H1 (cell line): ENCODE measurements at regions not wholly inside any gene's neighbourhood (a gene's known extent, or its start where the extent isn't known, plus 50 kb on each side); places are given as distances from the start of the nearest gene placed in this dataset.

Experiments
- CTCF ChIA-PET: fragments of 300-600 bp; sonication (Branson Sonifier 250); formaldehyde crosslinking; loops from one replicate; lab custom pipeline; 2021; ENCODE audit not compliant: partially characterized antibody; lab: Charles Lee
- POLR2A ChIA-PET: fragments of 300-600 bp; sonication (Branson Sonifier 250); formaldehyde crosslinking; loops from one replicate; lab custom pipeline; 2021; ENCODE audit warnings: inconsistent platforms; ENCODE audit not compliant: partially characterized antibody; lab: Charles Lee
- DNase-seq, 2 experiments: peaks; one replicate each; pipeline versions ENCODE4 v3.0.0 to v3.0.0-alpha.2; 2010 to 2022; ENCODE audit warnings: low spot score in 2 of 2, low read depth in 1 of 2, mixed read lengths in 1 of 2
- FAIRE-seq: peaks from 2 replicates; lab custom pipeline; 2011; peaks lifted over from hg19 to GRCh38; lab: Jason Lieb, UNC
- H2AFZ ChIP-seq: 2 replicates; pipeline ENCODE4 v1.8.1; 2012; ENCODE audit warnings: low read length, inconsistent platforms
- H2AK5ac ChIP-seq: 2 replicates; pipeline ENCODE4 v1.6.1; 2013; ENCODE audit warnings: low read depth, low read length
- H2BK120ac ChIP-seq: replicated peaks from 2 replicates; pipeline ENCODE3; 2013; ENCODE audit warnings: low read depth, low read length, inconsistent platforms
- H2BK12ac ChIP-seq: 2 replicates; pipeline ENCODE4 v1.6.1; 2013; ENCODE audit warnings: low read depth, low read length
- H2BK15ac ChIP-seq: 2 replicates; pipeline ENCODE4 v1.6.1; 2013; ENCODE audit warnings: low read length
- H2BK20ac ChIP-seq: 2 replicates; pipeline ENCODE4 v1.6.1; 2013; ENCODE audit warnings: low read length
- H2BK5ac ChIP-seq: 2 replicates; pipeline ENCODE4 v1.6.1; 2013; ENCODE audit warnings: low read depth, low read length
- H3K14ac ChIP-seq: 2 replicates; pipeline ENCODE4 v1.6.1; 2013; ENCODE audit warnings: inconsistent platforms; ENCODE audit not compliant: insufficient read length
- H3K18ac ChIP-seq: 2 replicates; pipeline ENCODE4 v1.6.1; 2013; ENCODE audit warnings: low read length; ENCODE audit errors: extremely low read depth
- H3K23ac ChIP-seq: 2 replicates; pipeline ENCODE4 v1.6.1; 2013; ENCODE audit warnings: inconsistent platforms; ENCODE audit not compliant: insufficient read length
- H3K23me2 ChIP-seq: 2 replicates; pipeline ENCODE4 v1.6.1; 2013; ENCODE audit warnings: low read depth, low read length
- H3K27ac ChIP-seq: 2 replicates; pipeline ENCODE4 v1.6.1; 2011; ENCODE audit warnings: low read depth, low read length, inconsistent platforms
- H3K27me3 ChIP-seq, 4 experiments: replicated peaks in 1 of 4; 1 replicate in 1 of 4; 2 replicates in 3 of 4; pipeline versions ENCODE4 v1.6.1 to v1.8.1; 2011 to 2013; ENCODE audit warnings: low read length in 3 of 4, mild to moderate bottlenecking in 3 of 4, inconsistent platforms in 2 of 4, mixed read lengths in 2 of 4, moderate library complexity in 1 of 4; ENCODE audit not compliant: control insufficient read depth in 3 of 4, insufficient read depth in 3 of 4; ENCODE audit errors: extremely low read depth in 1 of 4
- H3K36me3 ChIP-seq, 4 experiments: 2 replicates each; pipeline versions ENCODE4 v1.6.1 to v1.8.1; 2011 to 2013; ENCODE audit warnings: mild to moderate bottlenecking in 4 of 4, low read length in 3 of 4, moderate library complexity in 2 of 4, control low read depth in 1 of 4, inconsistent platforms in 1 of 4; ENCODE audit not compliant: insufficient read depth in 4 of 4, control insufficient read depth in 2 of 4
- H3K4ac ChIP-seq: replicated peaks from 2 replicates; pipeline ENCODE3; 2013; ENCODE audit warnings: low read length, low read depth, mixed read lengths, inconsistent platforms; ENCODE audit not compliant: insufficient read length
- H3K4me1 ChIP-seq, 4 experiments: replicated peaks in 1 of 4; 1 replicate in 1 of 4; 2 replicates in 3 of 4; pipeline versions ENCODE4 v1.6.1 to v1.8.1; 2011 to 2013; ENCODE audit warnings: low read length in 3 of 4, inconsistent platforms in 2 of 4, mixed read lengths in 1 of 4; ENCODE audit not compliant: insufficient read depth in 4 of 4, control insufficient read depth in 3 of 4
- H3K4me2 ChIP-seq, 2 experiments: 2 replicates each; pipeline versions ENCODE4 v1.6.1 to v1.8.1; 2011 to 2013; ENCODE audit warnings: low read depth in 2 of 2, low read length in 2 of 2, control low read depth in 1 of 2, inconsistent platforms in 1 of 2, mild to moderate bottlenecking in 1 of 2; ENCODE audit not compliant: insufficient read depth in 1 of 2
- H3K4me3 ChIP-seq, 4 experiments: fragments of 200-600, 300-600 bp in 1 of 4; sonication (generic), shearing (Covaris generic), sonication (Bioruptor Twin) in 1 of 4; 2 replicates each; pipeline versions ENCODE4 v1.5.1 to v1.8.1; 2011 to 2016; ENCODE audit warnings: low read length in 4 of 4, low read depth in 3 of 4, control low read depth in 2 of 4, inconsistent platforms in 2 of 4, mild to moderate bottlenecking in 2 of 4, mixed read lengths in 1 of 4, moderate library complexity in 1 of 4; ENCODE audit not compliant: insufficient read depth in 2 of 4; ENCODE audit errors: extremely low read depth in 1 of 4
- H3K56ac ChIP-seq: replicated peaks from 2 replicates; pipeline ENCODE3; 2013; ENCODE audit warnings: low read depth, mild to moderate bottlenecking, mixed read lengths, low read length, inconsistent platforms; ENCODE audit not compliant: insufficient read length
- H3K79me1 ChIP-seq: 2 replicates; pipeline ENCODE4 v1.6.1; 2013; ENCODE audit warnings: low read depth, low read length, control low read depth
- H3K79me2 ChIP-seq, 2 experiments: 2 replicates each; pipeline versions ENCODE4 v1.6.1 to v1.8.1; 2012 to 2013; ENCODE audit warnings: low read length in 2 of 2, mild to moderate bottlenecking in 2 of 2, inconsistent platforms in 1 of 2; ENCODE audit not compliant: insufficient read depth in 2 of 2, control insufficient read depth in 1 of 2
- H3K9ac ChIP-seq, 4 experiments: replicated peaks in 1 of 4; 1 replicate in 1 of 4; 2 replicates in 3 of 4; pipeline versions ENCODE4 v1.6.1 to v1.8.1; 2011 to 2013; ENCODE audit warnings: low read depth in 3 of 4, low read length in 3 of 4, control low read depth in 2 of 4, mild to moderate bottlenecking in 2 of 4, moderate library complexity in 2 of 4, inconsistent platforms in 1 of 4; ENCODE audit errors: extremely low read depth in 1 of 4
- H3K9me3 ChIP-seq, 2 experiments: 2 replicates each; pipeline versions ENCODE4 v1.6.1 to v1.8.1; 2012 to 2013; ENCODE audit warnings: mild to moderate bottlenecking in 2 of 2, moderate library complexity in 2 of 2, control low read depth in 1 of 2, inconsistent platforms in 1 of 2, low read depth in 1 of 2, low read length in 1 of 2, mixed read lengths in 1 of 2; ENCODE audit not compliant: insufficient read depth in 2 of 2
- H4K20me1 ChIP-seq, 2 experiments: replicated peaks in 1 of 2; 2 replicates each; pipeline versions ENCODE3 to v1.8.1; 2011 to 2013; ENCODE audit warnings: inconsistent platforms in 2 of 2, low read length in 2 of 2, mild to moderate bottlenecking in 1 of 2; ENCODE audit not compliant: insufficient read depth in 2 of 2, control insufficient read depth in 1 of 2
- H4K5ac ChIP-seq: 2 replicates; pipeline ENCODE4 v1.6.1; 2013; ENCODE audit warnings: low read length, low read depth, mixed read lengths, inconsistent platforms; ENCODE audit not compliant: insufficient read length
- H4K8ac ChIP-seq: 2 replicates; pipeline ENCODE4 v1.8.0; 2013; ENCODE audit warnings: mild to moderate bottlenecking, moderate library complexity, low read length, inconsistent platforms; ENCODE audit not compliant: insufficient read depth; ENCODE audit errors: extremely low read depth
- H4K91ac ChIP-seq: replicated peaks from 2 replicates; pipeline ENCODE3; 2013; ENCODE audit warnings: low read length, mixed read lengths, inconsistent platforms; ENCODE audit not compliant: insufficient read length
- NANOG ChIP-seq: IDR thresholded peaks from 2 replicates; pipeline ENCODE4 v1.6.1; 2011; ENCODE audit warnings: low read length, low read depth, mild to moderate bottlenecking, inconsistent platforms; ENCODE audit not compliant: insufficient read depth, poor library complexity, severe bottlenecking
- RAD21 ChIP-seq, 2 experiments: IDR thresholded peaks in 1 of 2; conservative IDR thresholded peaks in 1 of 2; 2 replicates each; pipeline ENCODE4 v1.6.1; 2011; ENCODE audit warnings: low read depth in 2 of 2, low read length in 2 of 2, improper control_type of control experiment in 1 of 2, inconsistent platforms in 1 of 2, mild to moderate bottlenecking in 1 of 2, moderate library complexity in 1 of 2
- TCF12 ChIP-seq: IDR thresholded peaks from 2 replicates; pipeline ENCODE4 v1.6.1; 2011; ENCODE audit warnings: low read depth, mild to moderate bottlenecking, low read length
- ZNF274 ChIP-seq: IDR thresholded peaks from 2 replicates; pipeline ENCODE4 v1.7.0; 2012; ENCODE audit warnings: low read length, borderline replicate concordance; ENCODE audit errors: extremely low read depth
- WGBS, 2 experiments: shearing (Covaris generic) in 1 of 2; methylation state at CpG; one replicate each; pipeline versions ENCODE4 v1.1.6 to v1.1.7; 2013 to 2015; ENCODE audit warnings: low lambda C conversion rate in 2 of 2, mixed read lengths in 2 of 2, inconsistent platforms in 1 of 2, low coverage in 1 of 2, missing lambda C conversion rate in 1 of 2; ENCODE audit not compliant: insufficient replicate concordance in 2 of 2, insufficient coverage in 1 of 2, insufficient read length in 1 of 2; ENCODE audit errors: extremely low coverage in 1 of 2, missing lambda C conversion rate in 1 of 2; 5-methylcytosine and 5-hydroxymethylcytosine counted together

- Histone ChIP-seq H3K79me2 (no peaks in the 10 kb centered on the region), H3K9me3 (no peaks in the 10 kb centered on the region), H2BK20ac (no peak overlapping the region), H4K20me1 (no peaks in the 10 kb centered on the region), H3K4ac (no peak overlapping the region), H4K8ac (no peak overlapping the region), H3K23ac (no peak overlapping the region), H3K36me3 (no peaks in the 10 kb centered on the region), H2AK5ac (no peak overlapping the region), H3K18ac (no peak overlapping the region), H3K4me1 (no peaks in the 10 kb centered on the region), H2BK5ac (no peak overlapping the region), H2BK120ac (no peak overlapping the region), H3K4me3 (no peak overlapping the region), H3K56ac (no peak overlapping the region), H3K4me2 (no peak overlapping the region), H3K14ac (no peak overlapping the region), H3K23me2 (no peaks in the 10 kb centered on the region), H4K91ac (no peak overlapping the region), H3K79me1 (no peaks in the 10 kb centered on the region), H2BK12ac (no peak overlapping the region), H3K27ac (no peak overlapping the region), H4K5ac (no peak overlapping the region), H3K27me3 (no peaks in the 10 kb centered on the region), H2BK15ac (no peak overlapping the region), H3K9ac (no peak overlapping the region), H2AFZ (no peak overlapping the region)
- FAIRE-seq: no peak
- CTCF ChIA-PET: no interaction called here
- WGBS, 2 experiments: 88% methylated on average over 1 of the region's 1 CpG; no CpG with 5 or more reads in 1 of the 2 experiments
- no peak for DNase-seq
- POLR2A ChIA-PET: no interaction called here
- TF ChIP-seq ZNF274: no peak
- TF ChIP-seq NANOG: no peak
- no peak for TF ChIP-seq RAD21 (IDR thresholded peaks at IDR 0.05 in 1 of 2, conservative IDR thresholded peaks at IDR 0.05 in 1 of 2; ENCODE audit: low read depth in 2 of 2, low read length in 2 of 2)
- no peak for TF ChIP-seq TCF12
Measured at GRCh38 chr5:91816681-91817080, 433.6 kb upstream of the ARRDC3 start.
